MM.1S (cell line): ENCODE measurements at regions not wholly inside any gene's neighbourhood (a gene's known extent, or its start where the extent isn't known, plus 50 kb on each side); places are given as distances from the start of the nearest gene placed in this dataset.

ENCODE experiments used
- DNase-seq: peaks from one replicate; pipeline ENCODE4 v3.0.0-alpha.2; 2015
- H2AFZ ChIP-seq: fragments of 300-600 bp; sonication (generic); 2 replicates; pipeline ENCODE4 v1.6.0; 2016; ENCODE audit warnings: antibody characterized with exemption, low read length
- H3F3A ChIP-seq: fragments of 300-600 bp; sonication (generic); 2 replicates; pipeline ENCODE4 v1.6.1; 2016; ENCODE audit warnings: mild to moderate bottlenecking, antibody characterized with exemption, low read length, moderate library complexity, mixed read lengths; ENCODE audit not compliant: insufficient read depth
- H3K27ac ChIP-seq: fragments of 300-600 bp; sonication (generic); 2 replicates; pipeline ENCODE4 v1.5.1; 2016; ENCODE audit warnings: mild to moderate bottlenecking, low read length
- H3K27me3 ChIP-seq: fragments of 300-600 bp; sonication (generic); replicated peaks from 2 replicates; pipeline ENCODE4 v1.6.0; 2016; ENCODE audit warnings: low read length; ENCODE audit not compliant: insufficient read depth
- H3K36me3 ChIP-seq: fragments of 300-600 bp; sonication (generic); replicated peaks from 2 replicates; pipeline ENCODE4 v1.6.1; 2016; ENCODE audit warnings: mild to moderate bottlenecking, low read length, mixed read lengths; ENCODE audit not compliant: insufficient read depth
- H3K4me1 ChIP-seq: fragments of 300-600 bp; sonication (generic); 2 replicates; pipeline ENCODE4 v1.6.1; 2016; ENCODE audit warnings: low read length, mixed read lengths
- H3K4me2 ChIP-seq: fragments of 300-600 bp; sonication (generic); 2 replicates; pipeline ENCODE4 v1.6.0; 2016; ENCODE audit warnings: low read depth, low read length
- H3K4me3 ChIP-seq: fragments of 300-600 bp; sonication (generic); 2 replicates; pipeline ENCODE4 v1.5.1; 2016; ENCODE audit warnings: low read length, mixed read lengths
- H3K79me2 ChIP-seq: fragments of 300-600 bp; sonication (generic); 2 replicates; pipeline ENCODE4 v1.6.1; 2016; ENCODE audit warnings: mixed run types, low read length, mixed read lengths
- H3K9ac ChIP-seq: fragments of 300-600 bp; sonication (generic); 2 replicates; pipeline ENCODE4 v1.6.1; 2016; ENCODE audit warnings: low read length, mixed read lengths
- H3K9me2 ChIP-seq: fragments of 300-600 bp; sonication (generic); replicated peaks from 2 replicates; pipeline ENCODE4 v1.6.1; 2016; ENCODE audit warnings: mild to moderate bottlenecking, low read length, mixed read lengths; ENCODE audit not compliant: insufficient read depth
- H3K9me3 ChIP-seq: fragments of 300-600 bp; sonication (generic); replicated peaks from 2 replicates; pipeline ENCODE4 v1.6.1; 2016; ENCODE audit warnings: mild to moderate bottlenecking, low read length, mixed read lengths; ENCODE audit not compliant: insufficient read depth
- H4K20me1 ChIP-seq: fragments of 300-600 bp; sonication (generic); 2 replicates; pipeline ENCODE4 v1.6.1; 2016; ENCODE audit warnings: mild to moderate bottlenecking, low read length, moderate library complexity, mixed read lengths; ENCODE audit not compliant: insufficient read depth
- EZH2 ChIP-seq: fragments of 300-600 bp; sonication (generic); optimal IDR thresholded peaks from 2 replicates; pipeline ENCODE3; 2017; ENCODE audit warnings: low read depth, mild to moderate bottlenecking, antibody characterized with exemption, low read length, mixed read lengths
- EZH2phosphoT487 ChIP-seq: fragments of 300-600 bp; sonication (generic); IDR thresholded peaks from 2 replicates; pipeline ENCODE4 v1.6.1; 2018; ENCODE audit warnings: antibody characterized with exemption, low read length
- TF ChIP-seq, protein P1 (sequence below): fragments of 300-600 bp; sonication (generic); IDR thresholded peaks from 2 replicates; pipeline ENCODE4 v1.5.1; 2016; ENCODE audit warnings: antibody characterized with exemption, low read length, mixed read lengths

DNA sequence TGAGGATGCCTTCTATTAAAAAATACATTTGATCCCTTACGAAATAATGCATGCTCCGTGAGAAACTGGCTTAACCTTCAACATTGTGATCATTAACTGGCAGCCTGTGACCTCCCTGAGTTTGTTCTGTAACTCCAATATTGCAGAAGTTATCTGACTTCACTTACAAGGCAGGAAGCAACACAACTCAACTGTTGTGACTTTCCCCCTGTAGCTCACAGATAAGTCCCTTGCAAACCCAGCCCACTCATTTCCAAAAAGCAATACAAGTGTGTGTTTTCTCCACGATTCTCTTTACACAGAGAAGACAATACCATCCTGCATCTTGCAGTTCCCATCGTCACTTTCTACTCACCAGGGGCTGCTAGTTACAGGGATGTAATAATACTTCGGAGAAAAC is 304.7 kb upstream of the TMEM132C start:
- no peaks in the 10 kb centered on the region for H3K36me3 ChIP-seq
- no peak overlapping the region for H3K9ac ChIP-seq
- H3K27ac ChIP-seq = no peak overlapping the region
- no peaks in the 10 kb centered on the region for H3K4me1 ChIP-seq
- H2AFZ ChIP-seq = no peak overlapping the region
- no peak overlapping the region for H3K4me2 ChIP-seq
- no peak for DNase-seq
- TF ChIP-seq, protein P1, sequence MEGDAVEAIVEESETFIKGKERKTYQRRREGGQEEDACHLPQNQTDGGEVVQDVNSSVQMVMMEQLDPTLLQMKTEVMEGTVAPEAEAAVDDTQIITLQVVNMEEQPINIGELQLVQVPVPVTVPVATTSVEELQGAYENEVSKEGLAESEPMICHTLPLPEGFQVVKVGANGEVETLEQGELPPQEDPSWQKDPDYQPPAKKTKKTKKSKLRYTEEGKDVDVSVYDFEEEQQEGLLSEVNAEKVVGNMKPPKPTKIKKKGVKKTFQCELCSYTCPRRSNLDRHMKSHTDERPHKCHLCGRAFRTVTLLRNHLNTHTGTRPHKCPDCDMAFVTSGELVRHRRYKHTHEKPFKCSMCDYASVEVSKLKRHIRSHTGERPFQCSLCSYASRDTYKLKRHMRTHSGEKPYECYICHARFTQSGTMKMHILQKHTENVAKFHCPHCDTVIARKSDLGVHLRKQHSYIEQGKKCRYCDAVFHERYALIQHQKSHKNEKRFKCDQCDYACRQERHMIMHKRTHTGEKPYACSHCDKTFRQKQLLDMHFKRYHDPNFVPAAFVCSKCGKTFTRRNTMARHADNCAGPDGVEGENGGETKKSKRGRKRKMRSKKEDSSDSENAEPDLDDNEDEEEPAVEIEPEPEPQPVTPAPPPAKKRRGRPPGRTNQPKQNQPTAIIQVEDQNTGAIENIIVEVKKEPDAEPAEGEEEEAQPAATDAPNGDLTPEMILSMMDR = no peak
- TF ChIP-seq EZH2 (no peak), EZH2phosphoT487 (no peak)
- H3K79me2 ChIP-seq = no peaks in the 10 kb centered on the region
- H3K4me3 ChIP-seq = no peak overlapping the region
- no peaks in the 10 kb centered on the region for H4K20me1 ChIP-seq
- H3K27me3 ChIP-seq = no peaks in the 10 kb centered on the region
- no peaks in the 10 kb centered on the region for H3K9me3 ChIP-seq
- H3K9me2 ChIP-seq = no peaks in the 10 kb centered on the region
- no peaks in the 10 kb centered on the region for H3F3A ChIP-seq

DNA sequence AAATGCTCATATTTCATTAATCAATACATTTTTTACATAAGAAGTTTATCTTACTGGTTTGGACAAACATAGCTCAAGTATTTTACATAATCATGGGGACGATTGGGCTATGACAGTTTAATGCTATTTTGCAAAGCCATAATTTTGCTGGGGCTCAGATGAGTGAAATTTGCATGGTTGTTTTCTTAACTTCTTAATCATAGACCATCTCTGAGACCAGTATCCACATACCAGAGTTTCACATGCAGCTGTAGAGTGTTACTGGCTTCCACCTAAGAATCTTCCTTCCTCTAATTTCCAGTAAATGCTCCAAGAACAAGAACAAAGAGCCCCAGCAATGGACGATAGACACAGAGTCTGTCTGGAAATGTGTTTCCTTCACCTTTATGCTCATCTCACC is 303.0 kb upstream of the TMEM132C start:
- no peak for DNase-seq
- H2AFZ ChIP-seq = no peak overlapping the region
- TF ChIP-seq EZH2phosphoT487 (no peak), EZH2 (no peak)
- TF ChIP-seq, protein P1 = no peak
- H3K4me3 ChIP-seq = no peak overlapping the region
- H3K4me2 ChIP-seq = no peak overlapping the region
- H3K9me2 ChIP-seq = no peaks in the 10 kb centered on the region
- H3F3A ChIP-seq = no peaks in the 10 kb centered on the region
- H3K4me1 ChIP-seq = no peaks in the 10 kb centered on the region
- no peaks in the 10 kb centered on the region for H3K36me3 ChIP-seq
- H4K20me1 ChIP-seq = no peaks in the 10 kb centered on the region
- no peaks in the 10 kb centered on the region for H3K79me2 ChIP-seq
- H3K9me3 ChIP-seq = no peaks in the 10 kb centered on the region
- H3K27ac ChIP-seq = no peak overlapping the region
- no peaks in the 10 kb centered on the region for H3K27me3 ChIP-seq
- no peak overlapping the region for H3K9ac ChIP-seq

- Histone ChIP-seq H3K4me2 (no peak overlapping the region), H3F3A (no peaks in the 10 kb centered on the region), H3K36me3 (no peaks in the 10 kb centered on the region), H3K4me3 (no peak overlapping the region), H3K4me1 (no peaks in the 10 kb centered on the region), H4K20me1 (no peaks in the 10 kb centered on the region), H3K79me2 (no peaks in the 10 kb centered on the region), H3K27me3 (no peaks in the 10 kb centered on the region), H3K27ac (no peak overlapping the region), H3K9me3 (no peaks in the 10 kb centered on the region), H3K9ac (no peak overlapping the region), H3K9me2 (no peaks in the 10 kb centered on the region), H2AFZ (no peak overlapping the region)
- TF ChIP-seq, protein P1 = no peak
- TF ChIP-seq EZH2phosphoT487 (no peak), EZH2 (no peak)
- no peak for DNase-seq
Measured at GRCh38 chr12:127964717-127965116, 302.3 kb upstream of the TMEM132C start.
